ENCODE measurements at regions not wholly inside any gene's neighbourhood (a gene's known extent, or its start where the extent isn't known, plus 50 kb on each side); places are given as distances from the start of the nearest gene placed in this dataset.

DNA sequence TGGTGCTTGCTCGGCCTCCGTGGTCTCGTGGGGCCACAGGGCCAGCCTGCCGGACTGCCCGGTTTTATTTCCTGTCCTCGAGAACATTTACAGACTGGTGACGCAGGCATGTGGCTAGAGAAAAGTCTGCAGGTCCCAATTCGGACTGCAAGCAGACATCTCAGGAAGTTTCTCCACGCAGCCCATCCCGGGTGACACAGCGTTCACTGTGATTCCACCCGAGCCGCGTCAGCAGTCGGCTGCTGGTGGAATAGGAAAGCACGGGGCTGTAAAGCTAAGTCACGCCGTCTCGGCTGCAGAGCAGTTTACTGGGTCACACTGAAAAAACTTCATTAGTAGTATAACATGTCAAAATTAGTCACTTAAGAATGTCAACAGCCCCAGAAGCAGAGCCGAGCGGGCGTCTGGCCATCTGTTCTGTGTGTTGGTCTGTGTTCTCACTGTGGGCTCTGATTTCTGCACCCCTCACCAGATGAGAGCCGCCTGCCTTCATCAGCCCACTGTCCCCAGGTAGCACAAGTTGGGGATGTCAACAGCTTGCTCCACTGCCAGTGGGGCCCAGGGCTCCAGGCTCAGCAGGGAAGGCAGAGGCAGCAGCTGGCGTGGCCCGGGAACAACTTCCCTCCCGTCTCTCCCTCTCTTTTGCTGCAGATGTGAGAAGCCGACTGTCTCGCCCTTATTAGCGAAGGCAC lies 363.7 kb downstream of the IRX2 start:
- TF ChIP-seq EZH2 (IDR thresholded peaks at IDR 0.05; ENCODE audit: low read depth, low read length, severe bottlenecking), result no peak
- TF ChIP-seq, protein P1, sequence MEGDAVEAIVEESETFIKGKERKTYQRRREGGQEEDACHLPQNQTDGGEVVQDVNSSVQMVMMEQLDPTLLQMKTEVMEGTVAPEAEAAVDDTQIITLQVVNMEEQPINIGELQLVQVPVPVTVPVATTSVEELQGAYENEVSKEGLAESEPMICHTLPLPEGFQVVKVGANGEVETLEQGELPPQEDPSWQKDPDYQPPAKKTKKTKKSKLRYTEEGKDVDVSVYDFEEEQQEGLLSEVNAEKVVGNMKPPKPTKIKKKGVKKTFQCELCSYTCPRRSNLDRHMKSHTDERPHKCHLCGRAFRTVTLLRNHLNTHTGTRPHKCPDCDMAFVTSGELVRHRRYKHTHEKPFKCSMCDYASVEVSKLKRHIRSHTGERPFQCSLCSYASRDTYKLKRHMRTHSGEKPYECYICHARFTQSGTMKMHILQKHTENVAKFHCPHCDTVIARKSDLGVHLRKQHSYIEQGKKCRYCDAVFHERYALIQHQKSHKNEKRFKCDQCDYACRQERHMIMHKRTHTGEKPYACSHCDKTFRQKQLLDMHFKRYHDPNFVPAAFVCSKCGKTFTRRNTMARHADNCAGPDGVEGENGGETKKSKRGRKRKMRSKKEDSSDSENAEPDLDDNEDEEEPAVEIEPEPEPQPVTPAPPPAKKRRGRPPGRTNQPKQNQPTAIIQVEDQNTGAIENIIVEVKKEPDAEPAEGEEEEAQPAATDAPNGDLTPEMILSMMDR (IDR thresholded peaks at IDR 0.05; ENCODE audit: control extremely low read depth in 1 of 3, insufficient read depth in 1 of 3, low read depth in 1 of 3, low read length in 3 of 3), result no peak
- TF ChIP-seq EGR1 (IDR thresholded peaks at IDR 0.05; ENCODE audit: borderline replicate concordance, low read depth, low read length), result no peak
- TF ChIP-seq RNF2 (IDR thresholded peaks at IDR 0.05; ENCODE audit: borderline replicate concordance, low read depth, low read length, missing control alignments, poor library complexity, severe bottlenecking), result no peak
- TF ChIP-seq SIX5 (IDR thresholded peaks at IDR 0.05; ENCODE audit: low read depth, low read length), result no peak
- no peak for TF ChIP-seq RBBP5 (IDR thresholded peaks at IDR 0.05; ENCODE audit: borderline replicate concordance, low read depth, low read length)
- no peak for TF ChIP-seq CEBPB (IDR thresholded peaks at IDR 0.05; ENCODE audit: low read depth, low read length)
- no peak for TF ChIP-seq TAF1 (IDR thresholded peaks at IDR 0.05; ENCODE audit: low read depth, low read length)
- no peak for TF ChIP-seq EP300 (IDR thresholded peaks at IDR 0.05; ENCODE audit: borderline replicate concordance in 1 of 2, low read depth in 2 of 2, low read length in 2 of 2)
- no peak for TF ChIP-seq POLR2AphosphoS5 (IDR thresholded peaks at IDR 0.05; ENCODE audit: low read depth, low read length)
- no peak for TF ChIP-seq POLR2A (IDR thresholded peaks at IDR 0.05; ENCODE audit: control extremely low read depth in 1 of 2, low read depth in 2 of 2, low read length in 2 of 2)

All from H1 (cell line).